ENCODE measurements at regions not wholly inside any gene's neighbourhood (a gene's known extent, or its start where the extent isn't known, plus 50 kb on each side); places are given as distances from the start of the nearest gene placed in this dataset.

DNA sequence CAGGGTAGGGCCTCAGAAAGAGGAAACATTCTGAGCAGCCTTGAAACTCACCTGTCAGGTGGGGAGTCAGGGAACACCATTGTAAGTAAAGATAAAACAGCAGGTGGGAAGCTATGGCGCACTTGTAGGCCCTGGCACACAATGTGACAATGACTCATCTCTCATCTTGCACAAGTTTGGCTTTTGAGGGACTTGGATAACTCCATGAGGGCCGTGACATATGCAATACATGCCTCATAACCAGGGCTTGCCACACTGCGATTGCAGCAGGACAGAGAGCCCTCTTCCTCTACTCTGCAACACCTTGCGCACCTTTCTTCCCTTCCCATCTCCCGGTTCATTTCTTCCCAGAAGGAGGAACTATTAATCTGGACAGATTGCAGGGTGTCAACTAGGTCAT is 144.9 kb downstream of the CEP120 start:
- TF ChIP-seq CTCF (IDR thresholded peaks at IDR 0.05) (no peak), POLR2A (IDR thresholded peaks at IDR 0.05) (no peak)

All from Peyer's patch (tissue), 4 donors.